ENCODE measurements at regions not wholly inside any gene's neighbourhood (a gene's known extent, or its start where the extent isn't known, plus 50 kb on each side); places are given as distances from the start of the nearest gene placed in this dataset.

DNA sequence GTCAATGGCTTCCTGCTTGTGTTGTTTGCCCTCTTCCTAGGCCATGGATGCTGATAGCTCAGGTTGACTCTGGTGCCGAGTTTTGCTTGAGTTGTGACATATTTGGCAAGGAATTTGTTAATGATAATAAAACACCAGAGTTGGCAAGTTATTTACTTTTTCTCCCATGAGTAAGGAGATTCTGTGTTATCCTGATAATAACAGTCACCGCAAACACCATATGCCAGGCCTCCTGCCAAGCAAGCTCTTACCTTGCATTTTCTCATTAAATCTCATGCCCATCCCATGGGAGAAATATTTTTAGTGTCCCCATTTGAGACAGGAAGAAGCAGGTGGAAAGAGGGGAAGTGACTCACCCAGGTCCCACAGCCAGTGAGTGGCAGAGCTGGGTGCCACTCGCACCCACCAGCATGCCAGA, 67.4 kb upstream of the CLCN4 start:
- Histone ChIP-seq H3K36me3 (replicated peaks in 1 of 2; ENCODE audit: control insufficient read depth in 1 of 2, insufficient read depth in 2 of 2, low read length in 1 of 2) (peaks cover 0 to 6% of the 10 kb centered on the region in 2 experiments), H3K79me2 (ENCODE audit: insufficient read depth) (no peaks in the 10 kb centered on the region), H2AFZ (ENCODE audit: low read depth) (no peak overlapping the region), H3K9ac (no peak overlapping the region), H3F3A (replicated peaks; ENCODE audit: insufficient read depth) (no peaks in the 10 kb centered on the region), H3K4me2 (no peak overlapping the region), H3K4me3 (ENCODE audit: low read depth in 2 of 2, low read length in 1 of 2) (no peak overlapping the region), H4K20me1 (ENCODE audit: insufficient read depth) (no peaks in the 10 kb centered on the region), H3K9me2 (no peaks in the 10 kb centered on the region), H3K9me3 (no peaks in the 10 kb centered on the region), H3K4me1 (ENCODE audit: control insufficient read depth in 1 of 2, insufficient read depth in 2 of 2, low read depth in 1 of 2, low read length in 1 of 2) (no peaks in the 10 kb centered on the region), H3K27ac (ENCODE audit: low read depth in 2 of 2, low read length in 1 of 2) (no peak overlapping the region), H3K27me3 (ENCODE audit: insufficient read depth) (no peaks in the 10 kb centered on the region)
- TF ChIP-seq TEAD4 (IDR thresholded peaks at IDR 0.05; ENCODE audit: borderline replicate concordance, insufficient read depth), result no peak
- no peak for TF ChIP-seq GATA2 (CRISPR knock-in tag; IDR thresholded peaks at IDR 0.05)
- TF ChIP-seq CHD2 (IDR thresholded peaks at IDR 0.05; ENCODE audit: low read length, partially characterized antibody), result no peak
- TF ChIP-seq, protein P1, sequence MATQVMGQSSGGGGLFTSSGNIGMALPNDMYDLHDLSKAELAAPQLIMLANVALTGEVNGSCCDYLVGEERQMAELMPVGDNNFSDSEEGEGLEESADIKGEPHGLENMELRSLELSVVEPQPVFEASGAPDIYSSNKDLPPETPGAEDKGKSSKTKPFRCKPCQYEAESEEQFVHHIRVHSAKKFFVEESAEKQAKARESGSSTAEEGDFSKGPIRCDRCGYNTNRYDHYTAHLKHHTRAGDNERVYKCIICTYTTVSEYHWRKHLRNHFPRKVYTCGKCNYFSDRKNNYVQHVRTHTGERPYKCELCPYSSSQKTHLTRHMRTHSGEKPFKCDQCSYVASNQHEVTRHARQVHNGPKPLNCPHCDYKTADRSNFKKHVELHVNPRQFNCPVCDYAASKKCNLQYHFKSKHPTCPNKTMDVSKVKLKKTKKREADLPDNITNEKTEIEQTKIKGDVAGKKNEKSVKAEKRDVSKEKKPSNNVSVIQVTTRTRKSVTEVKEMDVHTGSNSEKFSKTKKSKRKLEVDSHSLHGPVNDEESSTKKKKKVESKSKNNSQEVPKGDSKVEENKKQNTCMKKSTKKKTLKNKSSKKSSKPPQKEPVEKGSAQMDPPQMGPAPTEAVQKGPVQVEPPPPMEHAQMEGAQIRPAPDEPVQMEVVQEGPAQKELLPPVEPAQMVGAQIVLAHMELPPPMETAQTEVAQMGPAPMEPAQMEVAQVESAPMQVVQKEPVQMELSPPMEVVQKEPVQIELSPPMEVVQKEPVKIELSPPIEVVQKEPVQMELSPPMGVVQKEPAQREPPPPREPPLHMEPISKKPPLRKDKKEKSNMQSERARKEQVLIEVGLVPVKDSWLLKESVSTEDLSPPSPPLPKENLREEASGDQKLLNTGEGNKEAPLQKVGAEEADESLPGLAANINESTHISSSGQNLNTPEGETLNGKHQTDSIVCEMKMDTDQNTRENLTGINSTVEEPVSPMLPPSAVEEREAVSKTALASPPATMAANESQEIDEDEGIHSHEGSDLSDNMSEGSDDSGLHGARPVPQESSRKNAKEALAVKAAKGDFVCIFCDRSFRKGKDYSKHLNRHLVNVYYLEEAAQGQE (IDR thresholded peaks at IDR 0.05; ENCODE audit: low read depth, low read length), result no peak
- TF ChIP-seq FOSL2 (IDR thresholded peaks at IDR 0.05; ENCODE audit: borderline replicate concordance, low read depth), result no peak
- CTCF ChIA-PET, result no interaction called here
- no peak for DNase-seq
- 40% methylated on average over 3 of the region's 3 CpGs for WGBS (ENCODE audit: low lambda C conversion rate)
- POLR2A ChIA-PET, result no interaction called here

DNA sequence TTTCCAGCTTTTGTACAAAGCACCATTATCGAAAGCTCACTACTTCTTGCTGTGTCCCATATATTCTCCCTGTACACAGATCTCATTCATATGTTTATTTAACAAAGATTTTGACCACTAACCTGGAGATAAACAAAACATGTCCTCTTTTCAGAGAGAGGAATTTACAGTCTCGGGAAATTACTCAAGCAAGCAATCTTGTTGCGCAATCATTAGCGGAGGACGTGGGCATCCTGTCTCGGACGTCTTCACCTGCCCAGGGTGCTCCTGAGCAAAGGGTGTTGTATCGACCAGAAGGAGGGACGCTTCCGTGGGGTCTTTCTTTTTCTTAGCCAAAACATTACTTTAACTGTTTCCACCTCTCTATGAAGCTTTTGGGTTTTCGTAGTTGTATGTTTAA, 66.5 kb upstream of the CLCN4 start:
- Histone ChIP-seq H3K4me2 (no peak overlapping the region), H3K36me3 (replicated peaks in 1 of 2; ENCODE audit: control insufficient read depth in 1 of 2, insufficient read depth in 2 of 2, low read length in 1 of 2) (peaks cover 0 to 6% of the 10 kb centered on the region in 2 experiments), H3K4me3 (ENCODE audit: low read depth in 2 of 2, low read length in 1 of 2) (no peak overlapping the region), H3K27me3 (ENCODE audit: insufficient read depth) (no peaks in the 10 kb centered on the region), H3K9ac (no peak overlapping the region), H2AFZ (ENCODE audit: low read depth) (no peak overlapping the region), H4K20me1 (ENCODE audit: insufficient read depth) (no peaks in the 10 kb centered on the region), H3K9me3 (no peaks in the 10 kb centered on the region), H3K27ac (ENCODE audit: low read depth in 2 of 2, low read length in 1 of 2) (no peak overlapping the region), H3K79me2 (ENCODE audit: insufficient read depth) (no peaks in the 10 kb centered on the region), H3F3A (replicated peaks; ENCODE audit: insufficient read depth) (no peaks in the 10 kb centered on the region), H3K4me1 (ENCODE audit: control insufficient read depth in 1 of 2, insufficient read depth in 2 of 2, low read depth in 1 of 2, low read length in 1 of 2) (no peaks in the 10 kb centered on the region), H3K9me2 (no peaks in the 10 kb centered on the region)
- TF ChIP-seq FOXJ3 (CRISPR knock-in tag; IDR thresholded peaks at IDR 0.05) (no peak), ELF1 (IDR thresholded peaks at IDR 0.05) (no peak)
- TF ChIP-seq, protein P2, sequence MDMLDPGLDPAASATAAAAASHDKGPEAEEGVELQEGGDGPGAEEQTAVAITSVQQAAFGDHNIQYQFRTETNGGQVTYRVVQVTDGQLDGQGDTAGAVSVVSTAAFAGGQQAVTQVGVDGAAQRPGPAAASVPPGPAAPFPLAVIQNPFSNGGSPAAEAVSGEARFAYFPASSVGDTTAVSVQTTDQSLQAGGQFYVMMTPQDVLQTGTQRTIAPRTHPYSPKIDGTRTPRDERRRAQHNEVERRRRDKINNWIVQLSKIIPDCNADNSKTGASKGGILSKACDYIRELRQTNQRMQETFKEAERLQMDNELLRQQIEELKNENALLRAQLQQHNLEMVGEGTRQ (IDR thresholded peaks at IDR 0.05; ENCODE audit: borderline replicate concordance, low read depth, low read length), result no peak
- TF ChIP-seq, protein P3, sequence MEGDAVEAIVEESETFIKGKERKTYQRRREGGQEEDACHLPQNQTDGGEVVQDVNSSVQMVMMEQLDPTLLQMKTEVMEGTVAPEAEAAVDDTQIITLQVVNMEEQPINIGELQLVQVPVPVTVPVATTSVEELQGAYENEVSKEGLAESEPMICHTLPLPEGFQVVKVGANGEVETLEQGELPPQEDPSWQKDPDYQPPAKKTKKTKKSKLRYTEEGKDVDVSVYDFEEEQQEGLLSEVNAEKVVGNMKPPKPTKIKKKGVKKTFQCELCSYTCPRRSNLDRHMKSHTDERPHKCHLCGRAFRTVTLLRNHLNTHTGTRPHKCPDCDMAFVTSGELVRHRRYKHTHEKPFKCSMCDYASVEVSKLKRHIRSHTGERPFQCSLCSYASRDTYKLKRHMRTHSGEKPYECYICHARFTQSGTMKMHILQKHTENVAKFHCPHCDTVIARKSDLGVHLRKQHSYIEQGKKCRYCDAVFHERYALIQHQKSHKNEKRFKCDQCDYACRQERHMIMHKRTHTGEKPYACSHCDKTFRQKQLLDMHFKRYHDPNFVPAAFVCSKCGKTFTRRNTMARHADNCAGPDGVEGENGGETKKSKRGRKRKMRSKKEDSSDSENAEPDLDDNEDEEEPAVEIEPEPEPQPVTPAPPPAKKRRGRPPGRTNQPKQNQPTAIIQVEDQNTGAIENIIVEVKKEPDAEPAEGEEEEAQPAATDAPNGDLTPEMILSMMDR (IDR thresholded peaks at IDR 0.05), result no peak
- ChIA-PET CTCF (interaction anchor here (0.6 kb wide), 1 partner anchor 1216 kb away, joined by 3 read pairs; no protein-coding TSS in a partner anchor), POLR2A (no interaction called here)
- DNase-seq, result no peak
- 71% methylated on average over 11 of the region's 11 CpGs for WGBS (ENCODE audit: low lambda C conversion rate)

Data from SK-N-SH (cell line).